ENCODE measurements at regions not wholly inside any gene's neighbourhood (a gene's known extent, or its start where the extent isn't known, plus 50 kb on each side); places are given as distances from the start of the nearest gene placed in this dataset.

DNA sequence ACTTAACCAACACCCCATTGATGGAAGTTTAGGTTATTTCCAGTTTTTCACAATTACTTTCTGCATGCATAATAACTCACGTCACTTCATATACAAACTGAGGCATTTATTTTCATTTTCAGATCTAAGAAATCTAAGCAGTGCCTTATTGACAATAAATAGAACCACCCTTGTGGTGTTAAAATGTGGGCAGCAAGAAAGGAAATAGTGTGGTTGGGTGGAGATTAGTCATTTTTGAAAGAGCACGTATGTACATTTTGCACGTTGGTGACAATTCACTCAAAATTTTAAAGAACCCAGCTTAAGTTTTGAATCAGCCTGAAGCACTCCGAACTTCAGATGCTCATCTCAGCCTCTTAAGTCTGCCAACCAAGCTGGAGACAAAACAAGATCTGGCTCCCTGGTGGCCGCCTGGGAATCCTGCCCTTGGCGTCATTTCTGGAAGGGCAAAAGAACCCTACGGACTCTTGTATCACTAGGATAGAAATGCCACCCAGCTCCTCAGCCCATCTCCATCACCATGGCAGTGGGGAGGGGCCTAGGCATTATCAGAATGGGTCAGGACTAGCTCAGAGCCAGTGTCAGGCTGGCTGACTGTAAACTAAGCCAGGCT, 89.5 kb upstream of the BCL2L14 start:
- TF ChIP-seq NFIC (IDR thresholded peaks at IDR 0.05) (no peak), EP300 (IDR thresholded peaks at IDR 0.05; ENCODE audit: borderline replicate concordance) (no peak), TAF1 (IDR thresholded peaks at IDR 0.05; ENCODE audit: low read depth) (no peak), FOXM1 (IDR thresholded peaks at IDR 0.05; ENCODE audit: borderline replicate concordance, low read depth) (no peak), TEAD4 (IDR thresholded peaks at IDR 0.05) (no peak), RAD21 (IDR thresholded peaks at IDR 0.05; ENCODE audit: low read depth) (no peak), ZBTB7A (IDR thresholded peaks at IDR 0.05; ENCODE audit: low read depth) (no peak)
- TF ChIP-seq, protein P1, sequence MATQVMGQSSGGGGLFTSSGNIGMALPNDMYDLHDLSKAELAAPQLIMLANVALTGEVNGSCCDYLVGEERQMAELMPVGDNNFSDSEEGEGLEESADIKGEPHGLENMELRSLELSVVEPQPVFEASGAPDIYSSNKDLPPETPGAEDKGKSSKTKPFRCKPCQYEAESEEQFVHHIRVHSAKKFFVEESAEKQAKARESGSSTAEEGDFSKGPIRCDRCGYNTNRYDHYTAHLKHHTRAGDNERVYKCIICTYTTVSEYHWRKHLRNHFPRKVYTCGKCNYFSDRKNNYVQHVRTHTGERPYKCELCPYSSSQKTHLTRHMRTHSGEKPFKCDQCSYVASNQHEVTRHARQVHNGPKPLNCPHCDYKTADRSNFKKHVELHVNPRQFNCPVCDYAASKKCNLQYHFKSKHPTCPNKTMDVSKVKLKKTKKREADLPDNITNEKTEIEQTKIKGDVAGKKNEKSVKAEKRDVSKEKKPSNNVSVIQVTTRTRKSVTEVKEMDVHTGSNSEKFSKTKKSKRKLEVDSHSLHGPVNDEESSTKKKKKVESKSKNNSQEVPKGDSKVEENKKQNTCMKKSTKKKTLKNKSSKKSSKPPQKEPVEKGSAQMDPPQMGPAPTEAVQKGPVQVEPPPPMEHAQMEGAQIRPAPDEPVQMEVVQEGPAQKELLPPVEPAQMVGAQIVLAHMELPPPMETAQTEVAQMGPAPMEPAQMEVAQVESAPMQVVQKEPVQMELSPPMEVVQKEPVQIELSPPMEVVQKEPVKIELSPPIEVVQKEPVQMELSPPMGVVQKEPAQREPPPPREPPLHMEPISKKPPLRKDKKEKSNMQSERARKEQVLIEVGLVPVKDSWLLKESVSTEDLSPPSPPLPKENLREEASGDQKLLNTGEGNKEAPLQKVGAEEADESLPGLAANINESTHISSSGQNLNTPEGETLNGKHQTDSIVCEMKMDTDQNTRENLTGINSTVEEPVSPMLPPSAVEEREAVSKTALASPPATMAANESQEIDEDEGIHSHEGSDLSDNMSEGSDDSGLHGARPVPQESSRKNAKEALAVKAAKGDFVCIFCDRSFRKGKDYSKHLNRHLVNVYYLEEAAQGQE (IDR thresholded peaks at IDR 0.05; ENCODE audit: low read depth) = no peak
- TF ChIP-seq, protein P2, sequence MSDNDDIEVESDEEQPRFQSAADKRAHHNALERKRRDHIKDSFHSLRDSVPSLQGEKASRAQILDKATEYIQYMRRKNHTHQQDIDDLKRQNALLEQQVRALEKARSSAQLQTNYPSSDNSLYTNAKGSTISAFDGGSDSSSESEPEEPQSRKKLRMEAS (IDR thresholded peaks at IDR 0.05) = no peak
